BJ (cell line): ENCODE measurements at regions not wholly inside any gene's neighbourhood (a gene's known extent, or its start where the extent isn't known, plus 50 kb on each side); places are given as distances from the start of the nearest gene placed in this dataset.

ENCODE experiments used
- CTCF ChIA-PET: fragments of 350-600 bp; formaldehyde crosslinking; extraction: SDS; loops from one replicate; lab custom pipeline; 2021; ENCODE audit warnings: antibody characterized with exemption, inconsistent platforms; lab: Yijun Ruan, JAX
- POLR2A ChIA-PET: fragments of 300-600 bp; sonication (Branson Sonifier 250); formaldehyde crosslinking; extraction: SDS; loops from one replicate; lab custom pipeline; 2021; ENCODE audit warnings: antibody characterized with exemption; lab: Charles Lee
- DNase-seq: peaks from one replicate; pipeline ENCODE4 v3.0.0-alpha.2; 2011; ENCODE audit warnings: low read depth
- H3K27me3 ChIP-seq: 2 replicates; pipeline ENCODE4 v1.6.0; 2011; ENCODE audit warnings: low read length; ENCODE audit not compliant: control insufficient read depth, insufficient read depth
- H3K36me3 ChIP-seq: 2 replicates; pipeline ENCODE4 v1.5.1; 2011; ENCODE audit warnings: low read length; ENCODE audit not compliant: control insufficient read depth, insufficient read depth
- H3K4me3 ChIP-seq: 2 replicates; pipeline ENCODE4 v1.5.1; 2011; ENCODE audit warnings: low read depth, mild to moderate bottlenecking, control low read depth, low read length
- CTCF ChIP-seq: IDR thresholded peaks from 2 replicates; pipeline ENCODE4 v1.5.1; 2011; ENCODE audit warnings: low read depth, mild to moderate bottlenecking, control low read depth, inconsistent platforms, low read length, moderate library complexity; ENCODE audit not compliant: insufficient read depth

- ChIA-PET CTCF (no interaction called here), POLR2A (no interaction called here)
- no peak for DNase-seq
- Histone ChIP-seq H3K27me3 (no peaks in the 10 kb centered on the region; the same call in 1 of the 2 replicates), H3K36me3 (no peaks in the 10 kb centered on the region), H3K4me3 (no peak overlapping the region)
- TF ChIP-seq CTCF, result no peak
Measured at GRCh38 chr14:85306024-85306423, 223.9 kb upstream of the FLRT2 start.

- ChIA-PET POLR2A (interaction anchor here (0.6 kb wide), 1 partner anchor 57 kb away, joined by 4 read pairs; no protein-coding TSS in a partner anchor), CTCF (no interaction called here)
- Histone ChIP-seq H3K36me3 (no peaks in the 10 kb centered on the region), H3K4me3 (no peak overlapping the region), H3K27me3 (no peaks in the 10 kb centered on the region; the same call in 1 of the 2 replicates)
- no peak for TF ChIP-seq CTCF
- no peak for DNase-seq
Measured at GRCh38 chr14:85308531-85309300, 221.2 kb upstream of the FLRT2 start.

DNA sequence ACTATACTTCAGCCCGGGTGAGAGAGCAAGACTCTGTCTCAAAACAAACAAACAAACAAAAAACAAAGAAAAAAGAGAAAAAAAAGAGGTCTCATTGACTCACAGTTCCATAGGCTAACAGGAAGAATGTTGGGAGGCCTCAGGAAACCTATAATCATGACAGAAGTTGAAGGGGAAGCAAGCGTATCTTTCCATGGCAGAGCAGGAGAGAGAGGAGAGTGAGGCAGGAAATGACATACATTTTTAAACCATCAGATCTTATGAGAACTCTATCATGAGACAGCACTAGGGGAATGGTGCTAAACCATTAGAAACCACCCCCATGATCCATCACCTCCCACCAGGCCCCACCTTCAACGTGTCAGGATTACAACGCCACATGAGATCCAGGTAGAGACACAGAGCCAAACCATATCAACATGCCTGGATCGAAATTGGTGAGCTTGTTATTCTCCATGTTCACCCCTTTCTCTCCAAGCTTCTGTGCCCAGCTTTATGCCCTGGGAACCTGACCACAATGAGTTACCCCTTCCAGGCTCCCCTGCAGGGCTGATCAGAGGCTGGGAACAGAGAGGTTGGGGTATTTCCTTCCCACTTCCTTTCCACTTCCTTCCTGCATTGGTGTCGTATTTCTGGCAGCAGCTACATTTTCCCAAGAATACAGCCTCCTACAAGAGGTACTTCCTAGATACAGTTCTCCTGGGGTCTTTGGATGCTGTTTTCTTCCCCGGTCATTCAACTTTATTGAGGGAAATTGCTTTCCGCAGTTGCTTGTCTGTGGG is 219.3 kb upstream of the FLRT2 start:
- no peak overlapping the region for H3K4me3 ChIP-seq
- ChIA-PET POLR2A (no interaction called here), CTCF (interaction anchor here (1.2 to 1.7 kb wide), 2 partner anchors 11 to 14 kb away, joined by 3 to 4 read pairs; no protein-coding TSS in a partner anchor)
- no peaks in the 10 kb centered on the region for H3K36me3 ChIP-seq
- H3K27me3 ChIP-seq, result no peaks in the 10 kb centered on the region; the same call in 1 of the 2 replicates
- no peak for TF ChIP-seq CTCF
- no peak for DNase-seq

GRCh38 chr14:85313560-85314207 is 216.3 kb upstream of the FLRT2 start:
- Histone ChIP-seq H3K27me3 (no peaks in the 10 kb centered on the region; the same call in 1 of the 2 replicates), H3K4me3 (no peak overlapping the region), H3K36me3 (no peaks in the 10 kb centered on the region)
- ChIA-PET POLR2A (no interaction called here), CTCF (interaction anchor here (0.6 kb wide), 1 partner anchor 35 kb away, joined by 3 read pairs; no protein-coding TSS in a partner anchor)
- DNase-seq, result peak; percentile 63
- TF ChIP-seq CTCF, result no peak
